ENCODE measurements at regions not wholly inside any gene's neighbourhood (a gene's known extent, or its start where the extent isn't known, plus 50 kb on each side); places are given as distances from the start of the nearest gene placed in this dataset.

- Histone ChIP-seq H3K4me2 (ENCODE audit: insufficient read depth, low read length) (no peak overlapping the region), H2AFZ (ENCODE audit: low read depth, low read length) (no peak overlapping the region), H3K27me3 (ENCODE audit: control insufficient read depth in 2 of 2, insufficient read depth in 2 of 2, low read length in 2 of 2) (no peaks in the 10 kb centered on the region), H3K27ac (ENCODE audit: extremely low read depth, low read depth, low read length) (no peak overlapping the region), H3K36me3 (ENCODE audit: control insufficient read depth, insufficient read depth, low read length) (no peaks in the 10 kb centered on the region), H3K4me3 (no peak overlapping the region), H3K9ac (ENCODE audit: insufficient read depth in 1 of 2, low read depth in 2 of 2, low read length in 2 of 2) (no peak overlapping the region), H4K20me1 (replicated peaks; ENCODE audit: control insufficient read depth, insufficient read depth, low read length) (no peaks in the 10 kb centered on the region), H3K79me2 (ENCODE audit: control insufficient read depth, insufficient read depth, low read length) (no peaks in the 10 kb centered on the region), H3K9me1 (ENCODE audit: control insufficient read depth, insufficient read depth, low read length) (no peaks in the 10 kb centered on the region), H3K9me3 (replicated peaks; ENCODE audit: control insufficient read depth, insufficient read depth, low read depth, low read length) (no peaks in the 10 kb centered on the region), H3K4me1 (replicated peaks in 1 of 2; ENCODE audit: control insufficient read depth in 2 of 2, insufficient read depth in 2 of 2, low read length in 2 of 2) (no peaks in the 10 kb centered on the region)
- intact Hi-C loops (cut with micrococcal nuclease) (no loop called here), in situ Hi-C loops (cut with MboI) (no loop called here)
- BruUV-seq (replicated peaks): no TSS peak
- ChIA-PET POLR2A (no interaction called here), CTCF (ENCODE audit: low intra/inter-chr PET ratio) (no interaction called here)
- ATAC-seq (no peak), FAIRE-seq (no peak), DNase-seq (ENCODE audit: extremely low read depth in 1 of 4, low spot score in 3 of 4) (no peak)
- WGBS (ENCODE audit: insufficient coverage, low coverage, missing lambda C conversion rate): 0% methylated on average over 3 of the region's 3 CpGs
- TF ChIP-seq ASH1L (IDR thresholded peaks at IDR 0.05; ENCODE audit: borderline replicate concordance, low read depth, partially characterized antibody): no peak
- TF ChIP-seq KAT7 (CRISPR knock-in tag; IDR thresholded peaks at IDR 0.05; ENCODE audit: borderline replicate concordance): no peak
- no peak for TF ChIP-seq ID3 (CRISPR knock-in tag; IDR thresholded peaks at IDR 0.05)
- TF ChIP-seq ID3 (tag; IDR thresholded peaks at IDR 0.05): no peak
- TF ChIP-seq SLC30A9 (CRISPR knock-in tag; IDR thresholded peaks at IDR 0.05): no peak
- TF ChIP-seq SRSF9 (IDR thresholded peaks at IDR 0.05; ENCODE audit: borderline replicate concordance, low read depth, low read length): no peak
- no peak for TF ChIP-seq RERE (CRISPR knock-in tag; IDR thresholded peaks at IDR 0.05; ENCODE audit: borderline replicate concordance)
- no peak for TF ChIP-seq ARNT (IDR thresholded peaks at IDR 0.05)
- TF ChIP-seq RBM25 (IDR thresholded peaks at IDR 0.05; ENCODE audit: low read depth, low read length, severe bottlenecking): no peak
- no peak for TF ChIP-seq FOXP1 (CRISPR knock-in tag; IDR thresholded peaks at IDR 0.05)
- TF ChIP-seq STAT6 (CRISPR knock-in tag; IDR thresholded peaks at IDR 0.05): no peak
- TF ChIP-seq SAFB2 (IDR thresholded peaks at IDR 0.05; ENCODE audit: borderline replicate concordance, low read depth, low read length, severe bottlenecking): no peak
- TF ChIP-seq E2F4 (CRISPR knock-in tag; IDR thresholded peaks at IDR 0.05; ENCODE audit: low read depth): no peak
- TF ChIP-seq PHB (CRISPR knock-in tag; IDR thresholded peaks at IDR 0.05): no peak
These were observed 237.4 kb upstream of the LRTM1 start for GRCh38 chr3:55165278-55165677.
